ENCODE measurements at regions not wholly inside any gene's neighbourhood (a gene's known extent, or its start where the extent isn't known, plus 50 kb on each side); places are given as distances from the start of the nearest gene placed in this dataset.

DNA sequence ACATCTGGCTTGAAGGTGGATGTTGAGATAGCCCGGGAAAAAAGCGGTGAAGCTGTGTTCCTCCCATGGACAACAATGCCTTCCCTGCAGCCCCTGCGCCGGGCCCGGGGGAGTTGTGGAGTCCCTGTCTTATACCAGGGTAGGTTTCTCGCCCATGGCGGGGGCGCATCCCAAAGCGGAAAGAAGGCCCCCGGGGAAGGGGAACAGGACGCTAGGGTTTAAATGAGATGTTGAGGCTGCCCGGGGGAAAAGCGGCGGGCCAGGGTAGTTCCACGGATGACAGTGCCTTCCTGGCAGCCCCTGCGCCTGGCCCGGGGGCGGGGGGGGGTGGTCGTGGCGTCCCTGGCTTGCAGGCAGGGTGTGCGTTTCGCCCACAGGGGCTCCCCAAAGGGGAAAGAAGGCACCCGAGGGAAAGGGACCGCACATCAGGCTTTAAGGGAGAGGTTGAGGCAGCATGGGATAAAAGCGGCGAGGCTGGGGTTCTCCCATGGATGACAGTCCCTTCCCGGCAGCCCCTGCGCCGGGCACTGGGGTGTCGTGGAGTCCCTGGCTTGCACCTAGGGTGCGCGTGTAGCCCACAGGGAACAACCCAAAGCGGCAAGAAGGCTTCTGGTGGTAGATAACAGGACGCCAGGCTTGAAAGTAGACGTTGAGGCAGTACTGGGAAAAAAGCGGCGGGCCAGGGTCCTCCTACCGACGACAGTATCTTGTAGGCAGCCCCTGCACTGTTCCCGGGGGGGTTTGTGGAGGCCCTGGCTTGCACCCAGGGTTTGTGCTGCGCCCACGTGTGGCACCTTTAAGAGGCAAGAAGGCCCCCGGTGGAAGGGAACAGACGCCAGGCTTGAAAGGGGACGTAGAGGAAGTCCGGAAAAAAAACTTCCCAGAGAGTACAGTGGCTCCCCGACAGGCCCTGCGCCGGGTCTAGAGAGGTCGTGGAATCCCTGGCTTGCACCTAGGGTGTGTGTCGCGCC lies 160.8 kb upstream of the ALG10B start:
- no peak for DNase-seq (ENCODE audit: insufficient read length)
- no peak for FAIRE-seq
- TF ChIP-seq TAF1 (IDR thresholded peaks at IDR 0.05; ENCODE audit: borderline replicate concordance, low read depth, low read length) (no peak), POLR2A (IDR thresholded peaks at IDR 0.05; ENCODE audit: low read depth, low read length) (no peak), POLR2AphosphoS5 (IDR thresholded peaks at IDR 0.05; ENCODE audit: low read depth, low read length) (no peak)

DNA sequence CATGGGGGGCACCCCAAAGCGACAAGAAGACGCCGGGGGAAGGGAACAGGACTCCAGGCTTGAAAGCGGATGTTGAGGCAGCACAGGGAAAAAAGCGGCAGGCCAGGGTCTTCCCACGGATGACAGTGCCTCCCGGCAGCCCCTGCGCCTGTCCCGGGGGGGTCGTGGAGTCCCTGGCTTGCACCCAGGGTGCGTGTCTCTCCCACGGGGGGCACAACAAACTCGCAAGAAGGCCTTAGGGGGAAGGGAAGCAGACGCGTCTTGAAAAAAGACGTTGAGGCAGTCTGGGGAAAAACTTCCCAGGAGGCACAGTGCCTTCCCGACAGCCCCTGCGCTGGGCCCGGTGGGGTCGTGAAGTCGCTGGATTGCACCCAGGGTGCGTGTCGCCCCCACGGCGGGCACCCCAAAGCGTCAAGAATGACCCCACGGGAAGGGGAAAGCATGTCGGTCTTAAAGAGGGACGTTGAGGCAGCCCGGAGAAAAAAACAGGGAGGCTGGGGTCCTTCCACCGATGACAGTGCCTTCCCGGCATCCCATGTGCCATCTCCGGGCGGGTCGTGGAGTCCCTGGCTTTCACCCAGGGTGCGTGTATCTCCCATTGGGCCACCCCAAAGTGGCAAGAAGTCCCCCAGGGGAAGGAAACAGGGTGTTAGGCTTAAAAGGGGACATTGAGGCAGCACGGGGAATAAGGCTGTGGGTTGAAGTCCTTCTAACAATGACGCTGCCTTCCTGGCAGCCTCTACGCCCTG lies 159.9 kb upstream of the ALG10B start:
- DNase-seq (ENCODE audit: insufficient read length) = no peak

DNA sequence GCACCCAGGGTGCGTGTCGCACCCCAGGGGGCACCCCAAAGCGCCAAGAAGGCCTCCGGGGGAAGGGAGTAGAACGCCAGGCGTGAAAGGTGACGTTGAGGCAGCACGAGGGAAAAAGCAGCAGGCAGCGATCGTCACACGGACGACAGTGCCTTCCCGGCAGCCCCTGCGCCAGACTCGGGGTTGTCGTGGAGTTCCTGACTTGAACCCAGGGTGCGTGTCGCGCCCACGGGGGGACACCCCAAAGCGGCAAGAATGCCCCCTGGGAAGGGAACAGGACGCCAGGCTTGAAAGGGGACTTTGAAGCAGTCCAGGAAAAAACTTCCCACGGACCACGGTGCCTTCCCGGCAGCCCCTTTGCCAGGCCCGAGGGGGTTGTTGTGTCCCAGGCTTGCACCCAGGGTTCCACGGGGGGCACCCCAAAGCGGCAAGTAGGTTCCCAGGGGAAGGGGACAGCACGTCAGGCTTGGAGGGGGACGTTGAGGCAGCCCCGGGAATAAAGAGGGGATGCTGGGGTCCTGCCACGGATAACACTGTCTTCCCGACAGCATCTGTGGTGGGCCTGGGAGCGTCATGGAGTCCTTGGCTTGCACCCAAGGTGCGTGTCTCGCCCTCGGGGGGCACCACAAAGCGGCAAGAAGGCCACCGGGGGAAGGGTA lies 159.2 kb upstream of the ALG10B start:
- DNase-seq (ENCODE audit: insufficient read length) (no peak), FAIRE-seq (no peak)
- TF ChIP-seq POLR2A (IDR thresholded peaks at IDR 0.05; ENCODE audit: low read depth, low read length) = no peak
- no peak for TF ChIP-seq TAF1 (IDR thresholded peaks at IDR 0.05; ENCODE audit: borderline replicate concordance, low read depth, low read length)
- TF ChIP-seq POLR2AphosphoS5 (IDR thresholded peaks at IDR 0.05; ENCODE audit: low read depth, low read length) = no peak

More for the DNA sequence above, 159.9 kb upstream of the ALG10B start:
- FAIRE-seq = no peak
- TF ChIP-seq POLR2A (IDR thresholded peaks at IDR 0.05; ENCODE audit: low read depth, low read length) (no peak), TAF1 (IDR thresholded peaks at IDR 0.05; ENCODE audit: borderline replicate concordance, low read depth, low read length) (no peak), POLR2AphosphoS5 (IDR thresholded peaks at IDR 0.05; ENCODE audit: low read depth, low read length) (no peak)

DNA sequence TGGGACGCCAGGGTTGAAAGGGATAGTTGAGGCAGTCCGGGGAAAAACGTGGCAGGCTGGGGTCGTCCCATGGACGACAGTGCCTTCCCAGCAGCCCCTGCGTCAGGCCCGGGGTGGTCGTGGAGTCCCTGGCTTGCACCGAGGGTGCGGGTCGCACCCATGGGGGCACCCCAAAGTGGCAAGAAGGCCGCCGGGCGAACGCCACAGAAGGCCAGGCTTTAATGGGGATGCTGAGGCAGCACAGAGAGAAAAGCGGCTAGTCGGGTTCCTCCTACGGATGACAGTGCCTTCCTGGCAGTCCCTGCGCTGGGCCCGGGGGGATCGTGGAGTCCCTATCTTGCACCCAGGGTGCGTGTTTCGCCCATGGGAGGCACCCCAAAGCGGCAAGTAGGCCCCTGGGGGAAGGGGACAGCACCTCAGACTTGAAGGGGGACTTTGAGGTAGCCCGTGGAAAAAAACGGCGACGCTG lies 158.6 kb upstream of the ALG10B start:
- DNase-seq (ENCODE audit: insufficient read length) (no peak), FAIRE-seq (no peak)
- no peak for TF ChIP-seq TAF1 (IDR thresholded peaks at IDR 0.05; ENCODE audit: borderline replicate concordance, low read depth, low read length)
- TF ChIP-seq POLR2A (IDR thresholded peaks at IDR 0.05; ENCODE audit: low read depth, low read length) = no peak
- no peak for TF ChIP-seq POLR2AphosphoS5 (IDR thresholded peaks at IDR 0.05; ENCODE audit: low read depth, low read length)

DNA sequence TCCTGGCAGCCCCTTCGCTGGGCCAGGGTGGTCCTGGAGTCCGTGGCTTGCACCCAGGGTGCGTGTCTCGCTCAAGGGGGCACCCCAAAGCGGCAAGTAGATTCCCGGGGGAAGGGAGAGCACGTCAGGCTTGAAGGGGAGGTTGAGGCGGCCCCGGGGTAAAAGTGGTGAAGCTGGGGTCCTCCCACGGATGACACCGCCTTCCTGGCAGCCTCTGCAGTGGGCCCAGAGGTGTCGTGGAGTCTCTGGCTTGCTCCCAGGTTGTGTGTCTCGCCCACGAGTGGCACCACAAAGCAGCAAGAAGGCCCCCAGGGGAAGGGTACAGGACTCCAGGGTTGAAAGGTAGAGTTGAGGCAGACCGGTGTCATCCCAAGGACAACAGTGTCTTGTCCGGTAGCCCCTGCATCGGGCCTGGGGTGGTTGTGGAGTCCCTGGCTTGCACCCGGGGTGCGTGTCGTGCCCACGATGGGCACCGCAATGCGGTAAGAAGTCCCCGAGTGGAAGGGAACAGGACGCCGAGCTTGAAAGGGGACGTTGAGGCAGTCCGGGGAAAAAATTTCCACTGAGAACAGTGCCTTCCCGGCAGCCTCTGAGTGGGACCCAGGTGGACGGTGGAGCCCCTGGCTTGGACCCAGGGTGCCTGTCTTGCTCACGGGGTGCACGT lies 158.0 kb upstream of the ALG10B start:
- FAIRE-seq (no peak), DNase-seq (ENCODE audit: insufficient read length) (no peak)
- TF ChIP-seq TAF1 (IDR thresholded peaks at IDR 0.05; ENCODE audit: borderline replicate concordance, low read depth, low read length) (no peak), POLR2A (IDR thresholded peaks at IDR 0.05; ENCODE audit: low read depth, low read length) (no peak), POLR2AphosphoS5 (IDR thresholded peaks at IDR 0.05; ENCODE audit: low read depth, low read length) (no peak)

DNA sequence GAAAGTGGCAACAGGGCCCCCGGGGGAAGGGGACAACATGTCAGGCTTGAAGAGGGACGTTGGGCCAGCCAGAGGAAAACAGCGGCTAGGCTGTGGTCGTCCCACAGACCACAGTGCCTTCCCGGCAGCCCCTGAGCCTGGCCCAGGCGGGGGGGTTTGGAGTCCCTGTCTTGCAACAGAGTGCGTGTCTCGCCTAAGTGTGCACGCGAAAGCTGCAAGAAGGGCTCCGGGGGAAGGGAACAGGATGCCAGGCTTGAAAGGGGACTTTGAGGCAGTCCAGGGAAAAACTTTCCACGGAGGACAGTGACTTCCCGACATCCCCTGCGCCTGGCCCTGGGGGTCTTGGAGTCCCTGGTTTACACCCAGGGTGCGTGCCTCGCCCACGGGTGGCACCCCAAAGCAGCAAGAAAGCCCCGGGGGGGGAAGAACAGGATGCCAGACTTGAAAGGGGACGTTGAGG lies 157.5 kb upstream of the ALG10B start:
- DNase-seq (ENCODE audit: insufficient read length) (no peak), FAIRE-seq (no peak)
- TF ChIP-seq POLR2AphosphoS5 (IDR thresholded peaks at IDR 0.05; ENCODE audit: low read depth, low read length) (no peak), TAF1 (IDR thresholded peaks at IDR 0.05; ENCODE audit: borderline replicate concordance, low read depth, low read length) (no peak), POLR2A (IDR thresholded peaks at IDR 0.05; ENCODE audit: low read depth, low read length) (no peak)

DNA sequence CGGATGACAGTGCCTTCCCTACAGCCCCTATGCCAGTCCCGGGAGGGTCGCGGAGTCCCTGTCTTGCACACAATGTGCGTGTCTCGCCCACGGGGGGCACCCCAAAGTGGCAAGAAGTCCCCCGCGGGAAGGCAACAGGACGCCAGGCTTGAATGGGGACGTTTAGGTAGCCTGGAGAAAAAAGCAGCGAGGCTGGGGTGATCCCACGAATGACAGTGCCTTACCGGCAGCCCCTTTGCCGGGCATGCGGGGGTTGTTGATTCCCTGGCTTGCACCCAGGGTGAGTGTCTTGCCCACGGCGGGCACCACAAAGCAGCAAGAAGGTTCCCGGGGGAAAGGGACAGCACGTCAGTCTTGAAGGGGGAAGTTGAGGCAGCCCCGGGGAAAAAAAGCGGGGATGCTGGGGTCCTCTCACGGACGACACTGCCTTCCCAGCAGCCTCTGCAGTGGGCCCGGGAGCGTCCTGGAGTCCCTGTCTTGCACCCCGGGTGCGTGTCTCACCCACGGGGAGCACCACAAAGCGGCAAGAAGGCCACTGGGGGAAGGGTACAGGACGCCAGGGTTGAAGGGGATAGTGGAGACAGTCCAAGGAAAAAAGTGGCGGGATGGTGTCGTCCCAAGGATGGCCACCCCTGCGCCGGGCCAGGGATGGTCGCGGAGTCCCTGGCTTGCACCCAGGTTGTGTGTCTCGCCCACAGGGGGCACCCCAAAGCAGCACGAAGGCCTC lies 156.8 kb upstream of the ALG10B start:
- FAIRE-seq (no peak), DNase-seq (ENCODE audit: insufficient read length) (no peak)
- TF ChIP-seq POLR2A (IDR thresholded peaks at IDR 0.05; ENCODE audit: low read depth, low read length) = no peak
- TF ChIP-seq POLR2AphosphoS5 (IDR thresholded peaks at IDR 0.05; ENCODE audit: low read depth, low read length) = no peak
- no peak for TF ChIP-seq TAF1 (IDR thresholded peaks at IDR 0.05; ENCODE audit: borderline replicate concordance, low read depth, low read length)

DNA sequence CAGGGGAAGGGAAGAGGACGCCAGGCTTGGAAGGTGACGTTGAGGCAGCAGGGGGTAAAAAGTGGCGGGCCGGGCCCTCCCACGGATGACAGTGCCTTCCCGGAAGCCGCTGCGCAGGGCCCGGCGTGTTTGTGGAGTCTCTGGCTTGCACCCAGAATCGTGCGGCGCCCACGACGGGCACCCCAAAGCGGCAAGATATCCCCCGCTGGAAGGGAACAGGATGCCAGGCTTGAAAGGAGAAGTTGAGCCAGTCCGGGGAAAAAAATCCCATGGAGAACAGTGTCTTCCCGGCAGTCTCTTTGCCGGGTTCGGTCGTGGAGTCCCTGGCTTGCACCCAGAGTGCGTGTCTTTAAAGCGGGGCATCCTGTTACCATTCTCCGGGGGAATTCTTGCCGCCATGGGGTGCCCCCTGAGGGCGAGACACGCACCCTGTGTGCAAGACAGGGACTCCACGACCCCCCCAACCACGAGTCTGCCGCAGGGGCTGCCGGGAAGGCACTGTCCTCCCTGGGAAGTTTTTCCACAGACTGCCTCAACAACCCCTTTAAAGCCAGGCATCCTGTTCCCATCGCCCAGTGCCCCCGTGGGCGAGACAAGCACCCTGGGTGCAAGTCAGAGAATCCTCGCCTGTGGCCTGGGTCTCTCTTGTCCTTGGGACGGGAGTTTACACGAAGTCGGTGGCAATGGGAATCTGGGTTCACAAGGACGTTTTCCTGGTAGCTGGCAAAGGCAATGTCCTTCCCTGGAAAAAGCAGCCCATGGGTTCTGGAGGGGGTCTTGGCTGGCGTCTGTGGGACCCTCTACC lies 156.1 kb upstream of the ALG10B start:
- no peak for DNase-seq (ENCODE audit: insufficient read length)
- TF ChIP-seq POLR2A (IDR thresholded peaks at IDR 0.05; ENCODE audit: low read depth, low read length) (no peak), TAF1 (IDR thresholded peaks at IDR 0.05; ENCODE audit: borderline replicate concordance, low read depth, low read length) (no peak), POLR2AphosphoS5 (IDR thresholded peaks at IDR 0.05; ENCODE audit: low read depth, low read length) (no peak)
- FAIRE-seq = no peak

DNA sequence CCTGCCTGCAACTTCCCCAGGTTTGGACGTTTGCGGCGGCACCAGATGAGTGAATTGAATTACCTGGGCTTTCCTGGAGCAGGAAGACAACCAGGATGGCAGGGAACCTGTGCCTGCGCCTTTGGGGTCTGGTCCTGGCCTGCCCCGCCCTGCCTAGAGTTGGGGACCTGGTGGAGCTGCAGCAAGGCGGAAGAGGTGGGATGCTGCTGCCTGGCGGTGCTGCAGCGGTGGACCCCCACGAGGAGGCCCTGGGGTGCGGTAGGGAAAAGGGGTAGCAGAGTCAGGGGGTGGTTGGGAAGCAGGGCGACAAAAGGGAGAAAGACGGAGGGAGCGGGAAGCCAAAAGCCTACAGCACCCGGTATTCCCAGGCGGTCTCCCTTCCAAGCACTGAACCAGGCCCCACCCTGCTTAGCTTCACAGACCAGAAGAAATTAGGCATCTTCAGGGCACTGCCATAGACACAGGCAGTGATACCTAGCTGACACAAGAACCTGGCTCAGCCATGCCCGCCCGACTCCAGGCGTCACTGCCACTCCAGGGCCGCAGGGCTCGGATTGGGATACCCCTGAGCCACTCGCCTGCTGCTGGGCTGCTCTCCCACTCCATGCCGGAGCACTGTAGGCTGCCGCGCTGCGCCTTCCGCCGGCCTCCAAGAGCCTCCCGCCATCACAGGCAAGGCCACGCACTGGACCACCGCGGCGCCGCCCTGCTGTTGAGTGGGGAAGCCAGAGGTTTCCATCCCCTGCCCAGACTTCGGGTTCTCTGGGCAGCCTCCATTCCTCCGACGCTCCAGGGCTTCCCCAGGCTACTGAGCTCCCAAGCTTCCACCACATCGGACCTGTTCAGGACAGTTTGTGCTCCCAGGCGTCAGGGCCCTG lies 155.2 kb upstream of the ALG10B start:
- no peak for FAIRE-seq

More for the DNA sequence above, 155.2 kb upstream of the ALG10B start:
- no peak for DNase-seq (ENCODE audit: insufficient read length)
- TF ChIP-seq POLR2A (IDR thresholded peaks at IDR 0.05; ENCODE audit: low read depth, low read length) (no peak), TAF1 (IDR thresholded peaks at IDR 0.05; ENCODE audit: borderline replicate concordance, low read depth, low read length) (no peak), POLR2AphosphoS5 (IDR thresholded peaks at IDR 0.05; ENCODE audit: low read depth, low read length) (no peak)
